ENCODE measurements at regions not wholly inside any gene's neighbourhood (a gene's known extent, or its start where the extent isn't known, plus 50 kb on each side); places are given as distances from the start of the nearest gene placed in this dataset.

- TF ChIP-seq RCOR1 (conservative IDR thresholded peaks at IDR 0.05; ENCODE audit: low read depth, low read length) (no peak), REST (IDR thresholded peaks at IDR 0.05; ENCODE audit: low read depth, low read length) (no peak), NBN (IDR thresholded peaks at IDR 0.05) (no peak), CEBPB (IDR thresholded peaks at IDR 0.05; ENCODE audit: borderline replicate concordance in 1 of 2, low read depth in 2 of 2, low read length in 2 of 2) (no peak), CTCF (IDR thresholded peaks at IDR 0.05 in 2 of 3, conservative IDR thresholded peaks at IDR 0.05 in 1 of 3; ENCODE audit: control insufficient read depth in 2 of 3, extremely low read depth in 1 of 3, insufficient read depth in 1 of 3, low read depth in 3 of 3, low read length in 3 of 3) (no peak)
- no TSS peak for BruUV-seq (replicated peaks)
- POLR2A ChIA-PET = no interaction called here
- RAD21 ChIA-PET (ENCODE audit: unreplicated experiment) = no interaction called here
- no peak overlapping the region for H3K9ac ChIP-seq (ENCODE audit: control insufficient read depth, insufficient read depth, low read length)
- H3K9me3 ChIP-seq (replicated peaks; ENCODE audit: control insufficient read depth, insufficient read depth, low read length) = no peaks in the 10 kb centered on the region; the same call in 2 of the 3 replicates
- FAIRE-seq = no peak
- no peaks in the 10 kb centered on the region for H3K4me1 ChIP-seq (ENCODE audit: control insufficient read depth, insufficient read depth, low read length)
- H3K27ac ChIP-seq (ENCODE audit: control insufficient read depth, insufficient read depth) = no peak overlapping the region
- H2AFZ ChIP-seq (ENCODE audit: control insufficient read depth, low read depth, low read length) = no peak overlapping the region
- ATAC-seq = no peak
- H3K4me3 ChIP-seq = no peak overlapping the region
- WGBS (ENCODE audit: insufficient coverage, insufficient replicate concordance, low lambda C conversion rate, missing lambda C conversion rate) = 79% methylated on average over 4 of the region's 4 CpGs
- intact Hi-C loops (cut with micrococcal nuclease; ENCODE audit: unreplicated experiment) (no loop called here), in situ Hi-C loops (cut with MboI) (no loop called here)
- SMC1A ChIA-PET (ENCODE audit: uncharacterized antibody, unreplicated experiment) = no interaction called here
- CTCF ChIA-PET = no interaction called here
- H3K27me3 ChIP-seq (replicated peaks in 1 of 2; ENCODE audit: control insufficient read depth in 2 of 2, insufficient read depth in 2 of 2, low read length in 1 of 2) = no peaks in the 10 kb centered on the region
- no peak overlapping the region for H3K4me2 ChIP-seq (ENCODE audit: control insufficient read depth, insufficient read depth)
- DNase-seq (ENCODE audit: low read depth, low spot score) = no peak
- no peaks in the 10 kb centered on the region for H3K36me3 ChIP-seq (ENCODE audit: control insufficient read depth in 2 of 2, insufficient read depth in 2 of 2, low read length in 1 of 2)
- H3K79me2 ChIP-seq (ENCODE audit: control insufficient read depth, insufficient read depth, low read length) = no peaks in the 10 kb centered on the region
- no peaks in the 10 kb centered on the region for H4K20me1 ChIP-seq (ENCODE audit: control insufficient read depth, insufficient read depth)
Observed at GRCh38 chr6:747921-748320, 55.0 kb upstream of the EXOC2 start.

Measured in GM12878 (cell line).